ENCODE measurements at regions not wholly inside any gene's neighbourhood (a gene's known extent, or its start where the extent isn't known, plus 50 kb on each side); places are given as distances from the start of the nearest gene placed in this dataset.

GRCh38 chr3:101141135-101141534 is 147.9 kb upstream of the ABI3BP start:
- TF ChIP-seq CTCF (IDR thresholded peaks at IDR 0.05; ENCODE audit: low read length) = no peak
- no peak for TF ChIP-seq EZH2 (IDR thresholded peaks at IDR 0.05; ENCODE audit: borderline replicate concordance, low read length)

Data from OCI-LY1 (cell line).